ENCODE measurements at regions not wholly inside any gene's neighbourhood (a gene's known extent, or its start where the extent isn't known, plus 50 kb on each side); places are given as distances from the start of the nearest gene placed in this dataset.

GRCh38 chr16:24624102-24624501 is 84.7 kb downstream of the RBBP6 start:
- no peaks in the 10 kb centered on the region for H3K9me3 ChIP-seq (ENCODE audit: control insufficient read depth in 2 of 2, low read length in 2 of 2)
- no peak overlapping the region for H3K27ac ChIP-seq (ENCODE audit: low read depth in 2 of 2, low read length in 2 of 2)
- H3K36me3 ChIP-seq (ENCODE audit: control insufficient read depth in 2 of 2, insufficient read depth in 2 of 2, low read length in 2 of 2): no peaks in the 10 kb centered on the region
- H3K27me3 ChIP-seq (ENCODE audit: control insufficient read depth in 2 of 2, insufficient read depth in 2 of 2, low read length in 2 of 2): no peaks in the 10 kb centered on the region
- no peaks in the 10 kb centered on the region for H3K4me1 ChIP-seq (ENCODE audit: control insufficient read depth in 2 of 2, insufficient read depth in 2 of 2, low read length in 2 of 2)
- H3K4me3 ChIP-seq (ENCODE audit: low read length in 2 of 2): no peak overlapping the region
- H3K9ac ChIP-seq (ENCODE audit: low read depth in 1 of 2, low read length in 2 of 2): no peak overlapping the region

- Histone ChIP-seq H3K9ac (ENCODE audit: low read depth in 1 of 2, low read length in 2 of 2) (no peak overlapping the region), H3K27ac (ENCODE audit: low read depth in 2 of 2, low read length in 2 of 2) (no peak overlapping the region), H3K27me3 (ENCODE audit: control insufficient read depth in 2 of 2, insufficient read depth in 2 of 2, low read length in 2 of 2) (no peaks in the 10 kb centered on the region), H3K4me3 (ENCODE audit: low read length in 2 of 2) (no peak overlapping the region), H3K36me3 (ENCODE audit: control insufficient read depth in 2 of 2, insufficient read depth in 2 of 2, low read length in 2 of 2) (no peaks in the 10 kb centered on the region), H3K9me3 (ENCODE audit: control insufficient read depth in 2 of 2, low read length in 2 of 2) (no peaks in the 10 kb centered on the region), H3K4me1 (ENCODE audit: control insufficient read depth in 2 of 2, insufficient read depth in 2 of 2, low read length in 2 of 2) (no peaks in the 10 kb centered on the region)
These were observed 86.9 kb downstream of the RBBP6 start for GRCh38 chr16:24626256-24626655.

GRCh38 chr16:24634919-24635318 is 94.5 kb upstream of the TNRC6A start:
- Histone ChIP-seq H3K9me3 (ENCODE audit: control insufficient read depth in 2 of 2, low read length in 2 of 2) (no peaks in the 10 kb centered on the region), H3K4me1 (ENCODE audit: control insufficient read depth in 2 of 2, insufficient read depth in 2 of 2, low read length in 2 of 2) (no peaks in the 10 kb centered on the region), H3K9ac (ENCODE audit: low read depth in 1 of 2, low read length in 2 of 2) (no peak overlapping the region), H3K27me3 (ENCODE audit: control insufficient read depth in 2 of 2, insufficient read depth in 2 of 2, low read length in 2 of 2) (no peaks in the 10 kb centered on the region), H3K27ac (ENCODE audit: low read depth in 2 of 2, low read length in 2 of 2) (no peak overlapping the region), H3K36me3 (ENCODE audit: control insufficient read depth in 2 of 2, insufficient read depth in 2 of 2, low read length in 2 of 2) (no peaks in the 10 kb centered on the region), H3K4me3 (ENCODE audit: low read length in 2 of 2) (no peak overlapping the region)

DNA sequence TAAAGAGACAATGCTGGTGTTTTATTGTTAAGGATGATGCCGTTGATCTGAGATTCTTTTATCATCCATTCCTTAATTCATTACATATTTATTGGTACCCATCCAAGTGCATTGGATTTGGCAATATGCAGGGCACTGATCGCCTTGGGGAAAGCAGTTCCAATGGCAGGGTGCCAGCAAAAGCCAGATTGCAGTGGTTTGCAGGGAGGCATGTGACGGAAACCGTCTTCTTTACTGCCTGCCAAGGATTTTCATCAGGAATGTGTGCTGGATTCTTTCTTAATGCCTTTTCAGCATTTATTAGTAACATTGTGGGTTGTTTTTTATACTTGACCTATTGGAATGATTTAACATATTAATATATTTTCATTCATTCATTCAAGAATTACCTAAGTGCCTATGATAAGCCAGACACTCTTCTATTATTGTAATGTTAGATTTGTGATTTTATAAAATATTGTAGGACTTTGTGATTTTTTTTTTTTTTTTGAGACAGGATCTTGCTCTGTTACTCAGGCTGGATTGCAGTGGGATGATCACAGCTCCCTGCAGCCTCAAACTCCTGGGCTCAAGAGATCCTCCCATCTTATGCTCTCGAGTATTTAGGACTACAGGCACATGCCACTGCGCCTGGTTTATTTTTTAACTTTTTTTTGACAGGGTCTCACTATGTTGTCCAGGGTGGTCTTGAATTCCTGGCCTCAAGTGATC is 93.4 kb upstream of the TNRC6A start:
- no peak overlapping the region for H3K9ac ChIP-seq (ENCODE audit: low read depth in 1 of 2, low read length in 2 of 2)
- H3K27me3 ChIP-seq (ENCODE audit: control insufficient read depth in 2 of 2, insufficient read depth in 2 of 2, low read length in 2 of 2): no peaks in the 10 kb centered on the region
- H3K4me1 ChIP-seq (ENCODE audit: control insufficient read depth in 2 of 2, insufficient read depth in 2 of 2, low read length in 2 of 2): no peaks in the 10 kb centered on the region
- H3K36me3 ChIP-seq (ENCODE audit: control insufficient read depth in 2 of 2, insufficient read depth in 2 of 2, low read length in 2 of 2): no peaks in the 10 kb centered on the region
- H3K9me3 ChIP-seq (ENCODE audit: control insufficient read depth in 2 of 2, low read length in 2 of 2): no peaks in the 10 kb centered on the region
- no peak overlapping the region for H3K4me3 ChIP-seq (ENCODE audit: low read length in 2 of 2)
- H3K27ac ChIP-seq (ENCODE audit: low read depth in 2 of 2, low read length in 2 of 2): no peak overlapping the region

DNA sequence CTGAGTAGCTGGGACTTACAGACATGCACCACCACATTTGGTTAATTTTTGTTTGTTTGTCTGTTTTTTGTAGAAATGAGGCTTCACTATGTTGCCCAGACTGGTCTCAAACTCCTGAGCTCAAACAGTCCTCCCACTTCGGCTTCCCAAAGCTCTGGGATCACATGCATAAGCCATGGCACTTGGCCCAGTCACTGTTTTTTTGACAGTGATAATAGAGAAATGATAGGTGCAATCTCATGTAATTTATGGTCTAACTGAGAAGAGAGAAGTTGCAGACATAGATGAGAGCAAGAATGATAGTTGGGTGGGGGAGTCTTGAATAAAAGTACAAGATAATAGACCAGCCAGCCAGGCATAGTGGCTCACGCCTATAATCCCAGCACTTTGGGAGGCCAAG is 89.7 kb upstream of the TNRC6A start:
- Histone ChIP-seq H3K27me3 (ENCODE audit: control insufficient read depth in 2 of 2, insufficient read depth in 2 of 2, low read length in 2 of 2) (no peaks in the 10 kb centered on the region), H3K9ac (ENCODE audit: low read depth in 1 of 2, low read length in 2 of 2) (no peak overlapping the region), H3K36me3 (ENCODE audit: control insufficient read depth in 2 of 2, insufficient read depth in 2 of 2, low read length in 2 of 2) (no peaks in the 10 kb centered on the region), H3K4me1 (ENCODE audit: control insufficient read depth in 2 of 2, insufficient read depth in 2 of 2, low read length in 2 of 2) (no peaks in the 10 kb centered on the region), H3K9me3 (ENCODE audit: control insufficient read depth in 2 of 2, low read length in 2 of 2) (no peaks in the 10 kb centered on the region), H3K4me3 (ENCODE audit: low read length in 2 of 2) (no peak overlapping the region), H3K27ac (ENCODE audit: low read depth in 2 of 2, low read length in 2 of 2) (no peak overlapping the region)

GRCh38 chr16:24643489-24643888 is 86.0 kb upstream of the TNRC6A start:
- H3K36me3 ChIP-seq (ENCODE audit: control insufficient read depth in 2 of 2, insufficient read depth in 2 of 2, low read length in 2 of 2): no peaks in the 10 kb centered on the region
- no peak overlapping the region for H3K27ac ChIP-seq (ENCODE audit: low read depth in 2 of 2, low read length in 2 of 2)
- no peaks in the 10 kb centered on the region for H3K4me1 ChIP-seq (ENCODE audit: control insufficient read depth in 2 of 2, insufficient read depth in 2 of 2, low read length in 2 of 2)
- H3K9ac ChIP-seq (ENCODE audit: low read depth in 1 of 2, low read length in 2 of 2): no peak overlapping the region
- no peak overlapping the region for H3K4me3 ChIP-seq (ENCODE audit: low read length in 2 of 2)
- H3K27me3 ChIP-seq (ENCODE audit: control insufficient read depth in 2 of 2, insufficient read depth in 2 of 2, low read length in 2 of 2): no peaks in the 10 kb centered on the region
- no peaks in the 10 kb centered on the region for H3K9me3 ChIP-seq (ENCODE audit: control insufficient read depth in 2 of 2, low read length in 2 of 2)

DNA sequence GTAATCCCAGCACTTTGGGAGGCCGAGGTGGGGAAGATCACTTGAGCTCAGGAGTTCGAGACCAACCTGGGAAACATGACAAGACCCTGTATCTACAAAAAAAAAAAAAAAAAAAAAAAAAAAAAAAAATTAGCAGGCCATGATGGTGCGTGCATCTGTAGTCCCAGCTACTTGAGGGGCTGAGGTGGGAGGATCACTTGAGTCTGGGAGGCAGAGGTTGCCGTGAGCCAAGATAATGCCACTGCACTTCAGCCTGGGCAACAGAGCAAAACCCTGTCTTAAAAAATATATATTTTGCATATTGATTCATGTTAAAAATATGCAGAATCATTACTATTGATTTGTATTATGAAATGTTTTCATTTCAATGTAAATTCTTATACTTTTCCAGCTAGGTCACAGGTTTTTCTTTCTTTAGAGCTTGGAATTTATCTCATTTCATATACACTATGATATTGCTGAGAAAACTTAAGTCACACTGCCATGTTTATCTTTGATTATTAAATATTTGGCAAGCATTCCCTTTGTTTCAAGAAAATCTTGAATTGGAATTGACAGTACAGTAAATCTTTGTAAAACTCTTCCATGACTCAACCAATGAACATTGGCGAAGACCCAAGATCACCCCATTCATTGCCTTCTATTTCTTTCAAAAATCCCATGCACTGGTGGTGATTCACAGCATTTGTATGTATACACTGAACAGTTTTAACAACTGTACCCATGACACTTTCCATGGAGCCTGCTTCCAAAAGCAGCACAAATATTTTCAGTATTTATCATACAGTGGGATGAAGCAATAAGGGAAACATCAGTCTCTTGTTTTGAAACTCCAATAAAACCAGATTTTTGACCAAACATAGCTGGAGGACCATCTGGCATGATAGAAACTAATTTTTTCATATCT is 83.5 kb upstream of the TNRC6A start:
- no peaks in the 10 kb centered on the region for H3K27me3 ChIP-seq (ENCODE audit: control insufficient read depth in 2 of 2, insufficient read depth in 2 of 2, low read length in 2 of 2)
- H3K9me3 ChIP-seq (ENCODE audit: control insufficient read depth in 2 of 2, low read length in 2 of 2): no peaks in the 10 kb centered on the region
- no peak overlapping the region for H3K4me3 ChIP-seq (ENCODE audit: low read length in 2 of 2)
- no peaks in the 10 kb centered on the region for H3K36me3 ChIP-seq (ENCODE audit: control insufficient read depth in 2 of 2, insufficient read depth in 2 of 2, low read length in 2 of 2)
- H3K27ac ChIP-seq (ENCODE audit: low read depth in 2 of 2, low read length in 2 of 2): peak overlapping the region in 1 of 2 donors; percentile 3
- no peaks in the 10 kb centered on the region for H3K4me1 ChIP-seq (ENCODE audit: control insufficient read depth in 2 of 2, insufficient read depth in 2 of 2, low read length in 2 of 2)
- H3K9ac ChIP-seq (ENCODE audit: low read depth in 1 of 2, low read length in 2 of 2): no peak overlapping the region

- Histone ChIP-seq H3K4me3 (ENCODE audit: low read length in 2 of 2) (no peak overlapping the region), H3K9me3 (ENCODE audit: control insufficient read depth in 2 of 2, low read length in 2 of 2) (no peaks in the 10 kb centered on the region), H3K9ac (ENCODE audit: low read depth in 1 of 2, low read length in 2 of 2) (no peak overlapping the region), H3K4me1 (ENCODE audit: control insufficient read depth in 2 of 2, insufficient read depth in 2 of 2, low read length in 2 of 2) (no peaks in the 10 kb centered on the region), H3K36me3 (ENCODE audit: control insufficient read depth in 2 of 2, insufficient read depth in 2 of 2, low read length in 2 of 2) (no peaks in the 10 kb centered on the region), H3K27me3 (ENCODE audit: control insufficient read depth in 2 of 2, insufficient read depth in 2 of 2, low read length in 2 of 2) (no peaks in the 10 kb centered on the region), H3K27ac (ENCODE audit: low read depth in 2 of 2, low read length in 2 of 2) (peak overlapping the region in 1 of 2 donors; percentile 3)
These were observed 82.8 kb upstream of the TNRC6A start for GRCh38 chr16:24646646-24646995.

GRCh38 chr16:24652209-24652712 is 77.2 kb upstream of the TNRC6A start:
- Histone ChIP-seq H3K27me3 (ENCODE audit: control insufficient read depth in 2 of 2, insufficient read depth in 2 of 2, low read length in 2 of 2) (no peaks in the 10 kb centered on the region), H3K4me1 (ENCODE audit: control insufficient read depth in 2 of 2, insufficient read depth in 2 of 2, low read length in 2 of 2) (no peaks in the 10 kb centered on the region), H3K9ac (ENCODE audit: low read depth in 1 of 2, low read length in 2 of 2) (no peak overlapping the region), H3K9me3 (ENCODE audit: control insufficient read depth in 2 of 2, low read length in 2 of 2) (no peaks in the 10 kb centered on the region), H3K36me3 (ENCODE audit: control insufficient read depth in 2 of 2, insufficient read depth in 2 of 2, low read length in 2 of 2) (no peaks in the 10 kb centered on the region), H3K27ac (ENCODE audit: low read depth in 2 of 2, low read length in 2 of 2) (no peak overlapping the region), H3K4me3 (ENCODE audit: low read length in 2 of 2) (no peak overlapping the region)

DNA sequence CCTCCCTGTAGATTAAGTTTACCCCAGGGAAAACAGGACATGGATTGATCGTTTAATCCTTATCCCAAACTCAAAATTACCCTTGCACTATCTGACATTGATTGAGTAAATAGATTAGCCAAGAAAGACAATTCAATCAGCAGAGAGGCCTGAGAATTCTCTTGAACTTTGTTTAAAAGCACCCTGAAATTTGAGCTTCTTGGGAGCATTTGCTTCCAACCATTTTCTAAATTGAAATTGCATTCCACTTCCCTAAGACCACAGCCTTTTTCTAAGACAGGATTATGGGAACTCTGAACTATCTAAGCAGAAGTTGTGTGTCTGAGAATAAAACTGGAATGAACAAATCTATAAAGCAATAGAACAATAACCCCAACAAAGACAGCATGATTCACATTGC is 76.6 kb upstream of the TNRC6A start:
- H3K4me1 ChIP-seq (ENCODE audit: control insufficient read depth in 2 of 2, insufficient read depth in 2 of 2, low read length in 2 of 2): no peaks in the 10 kb centered on the region
- no peaks in the 10 kb centered on the region for H3K27me3 ChIP-seq (ENCODE audit: control insufficient read depth in 2 of 2, insufficient read depth in 2 of 2, low read length in 2 of 2)
- no peaks in the 10 kb centered on the region for H3K36me3 ChIP-seq (ENCODE audit: control insufficient read depth in 2 of 2, insufficient read depth in 2 of 2, low read length in 2 of 2)
- no peak overlapping the region for H3K27ac ChIP-seq (ENCODE audit: low read depth in 2 of 2, low read length in 2 of 2)
- H3K9ac ChIP-seq (ENCODE audit: low read depth in 1 of 2, low read length in 2 of 2): no peak overlapping the region
- H3K9me3 ChIP-seq (ENCODE audit: control insufficient read depth in 2 of 2, low read length in 2 of 2): no peaks in the 10 kb centered on the region
- no peak overlapping the region for H3K4me3 ChIP-seq (ENCODE audit: low read length in 2 of 2)

Measured in mucosa of rectum (tissue), 2 donors.